ENCODE measurements at regions not wholly inside any gene's neighbourhood (a gene's known extent, or its start where the extent isn't known, plus 50 kb on each side); places are given as distances from the start of the nearest gene placed in this dataset.

- no peak for TF ChIP-seq EZH2 (IDR thresholded peaks at IDR 0.05; ENCODE audit: borderline replicate concordance, low read depth, low read length, poor library complexity, severe bottlenecking)
- TF ChIP-seq CTCF (conservative IDR thresholded peaks at IDR 0.05; ENCODE audit: low read depth, low read length), result no peak
Observed at GRCh38 chr17:71502443-71502842, 618.4 kb upstream of the SOX9 start.
